ENCODE measurements at regions not wholly inside any gene's neighbourhood (a gene's known extent, or its start where the extent isn't known, plus 50 kb on each side); places are given as distances from the start of the nearest gene placed in this dataset.

DNA sequence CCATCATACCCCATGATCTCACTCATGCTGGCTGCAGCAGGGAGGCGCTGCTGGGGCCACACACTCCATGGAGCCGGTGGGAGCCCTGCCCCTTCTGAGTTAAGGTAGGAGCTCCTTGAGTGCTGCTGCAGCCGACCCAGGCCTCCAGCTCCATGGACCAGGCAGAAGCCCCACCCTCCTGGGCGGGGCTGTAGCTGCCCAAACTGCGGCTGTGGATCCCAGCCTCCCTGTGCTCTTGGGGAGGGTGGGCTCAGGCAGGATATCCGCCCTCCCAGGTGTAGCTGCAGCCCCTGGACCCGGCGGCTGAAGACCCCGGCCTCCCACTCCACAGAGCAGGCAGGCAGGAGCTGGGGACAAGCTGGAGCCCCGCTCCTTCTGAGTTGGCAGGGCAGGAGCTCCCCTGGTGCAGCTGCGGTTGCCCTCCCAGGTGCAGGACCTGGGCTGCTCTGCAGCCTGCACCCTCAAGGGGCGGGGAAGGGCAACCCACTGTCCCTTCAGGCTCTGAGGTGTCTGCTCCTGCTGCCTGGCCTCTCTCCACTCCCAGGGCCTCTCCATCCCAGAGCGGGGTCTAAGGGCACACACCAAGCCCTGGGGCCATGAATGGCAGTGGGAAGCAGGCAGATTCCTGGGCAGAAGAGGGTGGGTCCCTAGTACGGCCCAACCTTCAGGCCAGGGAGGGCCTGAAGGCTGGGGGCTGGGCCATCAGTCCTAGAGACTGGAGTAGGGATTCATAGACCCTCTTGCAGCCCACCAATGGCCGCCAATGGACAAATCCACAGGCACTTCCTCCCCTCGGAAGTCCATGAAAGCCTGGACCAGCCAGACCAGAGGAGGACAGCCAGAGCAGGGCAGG, 466.1 kb downstream of the DTHD1 start:
- Histone ChIP-seq H3K4me1 (no peaks in the 10 kb centered on the region), H3K36me3 (no peaks in the 10 kb centered on the region), H3K27me3 (ENCODE audit: low read depth) (no peaks in the 10 kb centered on the region), H3K27ac (no peak overlapping the region), H3K4me3 (no peak overlapping the region), H3K9me3 (no peaks in the 10 kb centered on the region)
- DNase-seq, result no peak
- intact Hi-C loops (cut with DNase I), result no loop called here
- no peak for TF ChIP-seq CTCF (IDR thresholded peaks at IDR 0.05)
- ATAC-seq, result peak; percentile 21 to 37

DNA sequence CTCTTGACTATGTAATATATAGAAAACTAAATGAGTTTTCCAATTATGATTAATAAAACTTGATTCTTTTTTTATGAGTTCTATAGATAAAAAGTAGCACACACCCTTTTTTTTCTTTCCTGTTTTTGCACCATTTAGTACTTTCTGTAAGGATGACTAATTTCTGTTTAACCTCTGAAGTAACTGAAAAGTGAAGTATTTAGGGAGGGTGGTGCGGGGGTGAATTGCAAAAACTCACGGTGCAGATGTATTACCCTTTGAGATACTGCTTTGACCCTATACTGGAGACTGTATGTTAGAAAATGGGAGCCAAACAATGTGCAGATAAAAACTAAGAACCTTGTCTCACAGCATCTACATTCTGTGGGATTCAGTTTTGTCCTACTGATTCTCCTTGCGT, 471.6 kb downstream of the DTHD1 start:
- Histone ChIP-seq H3K4me1 (no peaks in the 10 kb centered on the region), H3K36me3 (no peaks in the 10 kb centered on the region), H3K27me3 (ENCODE audit: low read depth) (no peaks in the 10 kb centered on the region), H3K27ac (no peak overlapping the region), H3K9me3 (no peaks in the 10 kb centered on the region), H3K4me3 (no peak overlapping the region)
- DNase-seq (no peak), ATAC-seq (no peak)
- no peak for TF ChIP-seq CTCF (IDR thresholded peaks at IDR 0.05)
- intact Hi-C loops (cut with DNase I), result no loop called here

DNA sequence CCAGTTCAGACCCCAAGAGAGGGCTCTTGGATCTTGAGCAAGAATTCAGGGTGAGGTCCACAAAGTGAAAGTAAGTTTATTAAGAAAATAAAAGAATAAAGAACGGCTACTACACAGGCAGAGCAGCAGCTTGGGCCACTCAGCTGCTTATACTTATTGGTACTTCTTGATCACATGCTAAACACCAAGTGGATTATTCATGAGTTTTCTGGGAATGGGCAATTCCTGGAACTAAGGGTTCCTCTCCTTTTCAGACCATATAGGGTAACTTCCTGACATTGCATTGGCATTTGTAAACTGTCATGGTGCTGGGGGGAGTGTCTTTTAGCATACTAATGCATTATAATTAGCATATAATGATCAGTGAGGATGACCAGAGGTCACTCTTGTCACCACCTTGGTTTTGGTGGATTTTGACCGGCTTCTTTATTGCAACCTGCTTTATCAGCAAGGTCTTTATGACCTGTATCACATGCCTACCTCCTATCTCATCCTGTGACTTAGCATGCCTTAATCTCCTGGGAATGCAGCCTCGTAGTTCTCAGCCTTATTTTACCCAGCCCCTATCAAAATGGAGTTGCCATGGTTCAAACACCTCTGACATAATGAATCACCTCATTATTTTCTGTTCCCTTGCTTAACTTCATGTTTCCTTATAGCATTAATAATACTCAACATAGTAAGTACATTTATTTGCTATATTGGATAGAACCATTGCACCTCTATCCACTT, 476.3 kb downstream of the DTHD1 start:
- no peak for ATAC-seq
- no peaks in the 10 kb centered on the region for H3K27me3 ChIP-seq (ENCODE audit: low read depth)

GRCh38 chr4:36758312-36759178, 477.1 kb downstream of the DTHD1 start:
- DNase-seq (no peak), ATAC-seq (no peak)
- H3K36me3 ChIP-seq, result no peaks in the 10 kb centered on the region
- intact Hi-C loops (cut with DNase I), result no loop called here
- no peaks in the 10 kb centered on the region for H3K27me3 ChIP-seq (ENCODE audit: low read depth)
- no peak overlapping the region for H3K27ac ChIP-seq
- no peaks in the 10 kb centered on the region for H3K4me1 ChIP-seq
- no peak overlapping the region for H3K4me3 ChIP-seq
- TF ChIP-seq CTCF (IDR thresholded peaks at IDR 0.05), result no peak
- no peaks in the 10 kb centered on the region for H3K9me3 ChIP-seq

More for the DNA sequence above, 476.3 kb downstream of the DTHD1 start:
- Histone ChIP-seq H3K9me3 (no peaks in the 10 kb centered on the region), H3K27ac (no peak overlapping the region), H3K4me3 (no peak overlapping the region), H3K36me3 (no peaks in the 10 kb centered on the region), H3K4me1 (no peaks in the 10 kb centered on the region)
- intact Hi-C loops (cut with DNase I), result no loop called here
- DNase-seq, result no peak
- no peak for TF ChIP-seq CTCF (IDR thresholded peaks at IDR 0.05)

- Histone ChIP-seq H3K36me3 (no peaks in the 10 kb centered on the region), H3K4me1 (no peaks in the 10 kb centered on the region), H3K27ac (no peak overlapping the region), H3K9me3 (no peaks in the 10 kb centered on the region), H3K27me3 (ENCODE audit: low read depth) (no peaks in the 10 kb centered on the region), H3K4me3 (no peak overlapping the region)
- DNase-seq (no peak), ATAC-seq (no peak)
- intact Hi-C loops (cut with DNase I), result no loop called here
- no peak for TF ChIP-seq CTCF (IDR thresholded peaks at IDR 0.05)
Measured at GRCh38 chr4:36761607-36762006, 480.2 kb downstream of the DTHD1 start.

Data from lower lobe of right lung (tissue), 2 donors.